Activated T-cell treated with anti-CD3 and anti-CD28 coated beads, Interleukin-2, amount 50 U/mL, for 1 hour (primary cell): ENCODE measurements at regions not wholly inside any gene's neighbourhood (a gene's known extent, or its start where the extent isn't known, plus 50 kb on each side); places are given as distances from the start of the nearest gene placed in this dataset.
"Not testable (repeated sequence)": the region's sequence is repeated elsewhere in the genome, so short reads cannot be mapped to it uniquely, and the experiment has no call there.

Experiments
- DNase-seq: peaks from one replicate; pipeline ENCODE4 v3.0.0-alpha.2; 2020

- DNase-seq, result not testable (repeated sequence)
Measured at GRCh38 chr1:185460723-185461122, 143.7 kb upstream of the IVNS1ABP start.

DNA sequence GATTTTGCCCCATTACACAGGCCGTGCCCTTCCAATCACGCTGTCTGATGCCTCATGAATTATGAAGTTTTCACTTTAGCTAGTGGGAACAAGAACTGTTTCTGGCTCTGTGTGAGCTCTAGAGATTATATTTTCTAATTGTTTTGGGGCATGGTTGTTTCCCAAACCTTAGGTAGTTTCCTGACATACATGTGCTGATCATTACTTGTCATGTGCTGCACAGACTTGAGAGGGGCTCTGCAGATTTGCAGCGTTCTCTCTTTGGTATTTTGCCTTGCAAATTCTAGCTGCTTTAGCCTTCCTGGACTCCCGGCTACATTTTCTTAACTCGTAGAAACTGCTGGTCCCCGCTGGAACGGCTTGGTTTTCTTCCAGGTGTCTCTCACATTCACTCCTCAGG is 142.1 kb upstream of the IVNS1ABP start:
- DNase-seq, result no peak

DNA sequence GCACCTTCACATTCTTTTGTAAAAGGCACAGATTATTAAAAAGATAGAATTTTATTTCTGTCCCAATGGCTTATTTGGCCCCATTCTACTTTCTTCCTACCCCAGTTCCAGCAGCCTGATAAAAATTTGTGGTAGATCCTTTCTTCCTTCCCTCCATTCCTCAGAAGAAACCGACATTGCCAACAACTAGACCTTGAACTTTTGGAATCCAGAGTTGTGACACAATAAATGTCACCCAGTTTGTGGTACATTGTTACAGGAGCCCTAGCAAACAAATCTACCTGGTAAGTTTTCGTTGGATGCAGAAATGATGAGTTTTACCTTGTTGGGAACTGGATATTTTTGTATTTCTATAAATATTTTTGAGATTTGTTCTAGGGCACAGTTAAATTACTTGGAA is 141.6 kb upstream of the IVNS1ABP start:
- DNase-seq, result no peak

- DNase-seq, result no peak
Measured at GRCh38 chr1:185453496-185454192, 136.6 kb upstream of the IVNS1ABP start.

DNA sequence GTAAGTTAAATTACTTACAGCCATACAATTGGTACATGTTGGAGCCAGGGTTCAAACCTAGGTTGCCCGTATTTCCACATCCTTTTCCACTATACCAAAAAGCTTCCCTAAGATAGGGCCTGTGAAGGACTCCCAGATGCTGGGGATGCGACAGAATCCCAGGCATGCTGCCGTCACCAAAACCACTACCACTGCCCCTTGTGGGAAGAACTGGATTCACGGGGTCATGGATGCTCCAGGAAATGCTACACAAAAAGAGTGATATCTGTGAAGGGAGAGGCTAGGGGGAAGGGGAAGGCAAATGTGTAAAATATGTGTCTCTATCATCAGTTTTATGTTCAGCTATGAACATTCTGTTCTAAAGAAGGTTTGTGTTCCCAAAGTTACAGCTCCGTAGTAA is 133.9 kb upstream of the IVNS1ABP start:
- DNase-seq, result no peak

DNA sequence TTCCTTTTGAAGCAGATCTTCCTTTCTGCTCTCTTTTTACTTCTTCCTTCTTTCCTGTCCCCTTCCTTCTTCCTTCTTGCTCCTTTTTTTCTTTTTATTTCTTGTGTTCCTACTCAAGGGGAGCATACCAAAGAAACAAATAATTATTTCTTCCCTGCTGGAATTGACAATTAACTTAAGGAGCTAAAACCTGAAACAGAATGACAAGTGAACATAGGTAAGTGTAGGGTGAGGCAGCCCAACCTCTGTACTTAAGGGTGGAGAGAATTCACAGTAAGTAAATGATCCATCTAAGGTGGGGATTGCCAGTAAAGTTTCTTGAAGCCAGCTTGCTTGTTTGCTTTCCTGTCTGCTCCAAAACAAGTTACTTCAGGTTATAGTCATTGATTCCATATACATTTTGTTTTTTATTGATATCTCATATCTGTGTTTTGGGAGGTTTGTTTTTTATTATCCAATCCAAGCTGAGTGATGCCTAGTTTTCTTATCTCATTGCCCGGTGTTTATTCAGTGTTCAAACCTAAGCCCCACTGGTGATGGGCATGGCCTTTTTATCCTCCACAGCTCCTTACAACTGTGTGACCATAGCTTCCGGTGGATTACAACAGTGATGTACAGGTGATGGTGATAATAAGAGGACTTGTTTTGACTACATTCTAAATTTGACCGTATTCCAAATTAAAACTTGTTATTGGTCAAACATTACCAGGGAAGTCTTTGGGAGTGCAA is 133.2 kb upstream of the IVNS1ABP start:
- no peak for DNase-seq

DNA sequence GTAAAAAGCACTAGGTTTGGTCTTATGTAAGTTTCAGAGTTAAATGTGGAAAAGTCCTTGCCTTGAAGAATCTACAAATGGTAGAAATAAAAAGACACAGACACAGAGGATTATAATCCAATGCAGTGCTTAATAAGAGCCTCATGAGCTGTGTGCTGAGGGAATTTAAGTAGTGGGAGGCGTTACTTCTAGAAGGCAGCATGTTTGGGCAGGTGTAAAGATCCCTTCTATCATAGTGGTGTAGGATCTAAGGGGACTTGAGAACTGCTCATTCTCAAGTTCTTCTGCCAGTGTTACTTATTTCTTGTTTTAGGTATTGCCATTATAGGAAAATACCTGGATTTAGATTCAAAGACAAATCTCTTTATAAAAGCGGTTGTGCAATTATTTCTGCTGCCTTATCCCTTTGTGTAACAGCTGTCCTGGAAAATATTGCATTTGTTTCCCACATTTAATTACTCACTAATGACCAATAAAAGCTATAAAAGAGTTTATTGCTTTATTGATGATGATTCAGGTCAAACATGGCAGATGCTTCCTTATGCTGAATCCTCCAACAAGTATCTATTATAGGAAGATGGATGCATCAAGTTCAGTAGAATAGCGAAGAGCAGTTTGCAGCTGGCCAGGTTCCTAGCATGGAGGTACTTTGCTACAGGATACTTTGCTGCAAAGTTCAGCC is 132.5 kb upstream of the IVNS1ABP start:
- DNase-seq, result no peak

GRCh38 chr1:185448591-185449186 is 131.6 kb upstream of the IVNS1ABP start:
- DNase-seq, result no peak

DNA sequence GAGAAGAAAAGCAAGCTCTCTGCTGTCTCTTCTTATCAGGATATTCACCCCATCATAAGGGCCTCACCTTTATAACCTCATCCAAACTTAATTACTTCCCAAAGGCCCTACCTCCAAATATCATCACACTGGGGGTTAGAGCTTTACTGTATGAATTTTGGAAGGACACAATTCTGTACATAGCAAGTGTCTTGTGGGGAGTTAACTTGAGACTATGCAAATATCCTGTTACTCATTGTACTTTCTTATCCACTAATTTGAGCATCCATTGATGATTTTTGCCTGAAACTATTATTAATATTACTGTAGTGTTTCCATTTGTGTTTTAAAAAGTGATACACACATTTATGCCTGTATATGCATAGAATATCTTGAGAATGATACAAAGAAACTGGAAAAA is 129.1 kb upstream of the IVNS1ABP start:
- no peak for DNase-seq

- DNase-seq, result no peak
Measured at GRCh38 chr1:185445594-185445993, 128.6 kb upstream of the IVNS1ABP start.

- no peak for DNase-seq
Measured at GRCh38 chr1:185444676-185445075, 127.6 kb upstream of the IVNS1ABP start.

GRCh38 chr1:185442050-185442449 is 125.0 kb upstream of the IVNS1ABP start:
- no peak for DNase-seq

GRCh38 chr1:185441605-185442004 is 124.6 kb upstream of the IVNS1ABP start:
- DNase-seq, result no peak

GRCh38 chr1:185440877-185441276 is 123.8 kb upstream of the IVNS1ABP start:
- DNase-seq, result no peak

DNA sequence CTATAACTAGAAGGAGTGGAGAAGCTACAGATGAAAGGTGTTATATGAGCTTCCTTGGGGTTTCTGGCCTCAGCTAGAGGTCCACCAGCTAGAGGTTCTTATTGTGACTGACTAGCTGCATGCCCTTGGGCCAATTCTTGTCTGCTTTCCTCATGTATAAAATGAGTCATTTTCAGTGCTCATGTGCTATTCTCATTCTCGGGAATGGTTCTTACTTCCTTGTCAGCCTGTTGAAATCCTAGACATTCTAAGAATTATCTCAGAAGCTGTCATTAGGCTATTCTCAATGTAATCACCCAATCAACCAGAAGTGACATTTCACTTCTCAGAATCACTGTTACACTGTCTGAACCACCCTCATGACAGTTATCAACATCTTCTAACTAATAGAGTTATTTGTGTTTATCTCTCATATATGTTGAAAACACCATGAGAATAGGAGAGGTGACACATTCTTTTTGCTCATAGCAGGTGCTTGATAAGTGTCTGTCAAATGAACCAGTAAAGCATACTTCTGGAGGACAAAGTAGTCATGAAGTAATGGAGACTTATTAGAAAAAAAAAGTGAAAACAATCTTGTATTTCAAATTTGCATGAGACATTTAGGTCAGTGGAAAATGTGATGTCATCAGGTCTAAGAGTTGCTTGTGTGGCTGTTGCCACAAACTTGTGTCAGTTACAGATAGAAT is 122.8 kb upstream of the IVNS1ABP start:
- no peak for DNase-seq

GRCh38 chr1:185438936-185439335 is 121.9 kb upstream of the IVNS1ABP start:
- DNase-seq, result no peak

- DNase-seq, result no peak
Measured at GRCh38 chr1:185435696-185436379, 118.8 kb upstream of the IVNS1ABP start.

DNA sequence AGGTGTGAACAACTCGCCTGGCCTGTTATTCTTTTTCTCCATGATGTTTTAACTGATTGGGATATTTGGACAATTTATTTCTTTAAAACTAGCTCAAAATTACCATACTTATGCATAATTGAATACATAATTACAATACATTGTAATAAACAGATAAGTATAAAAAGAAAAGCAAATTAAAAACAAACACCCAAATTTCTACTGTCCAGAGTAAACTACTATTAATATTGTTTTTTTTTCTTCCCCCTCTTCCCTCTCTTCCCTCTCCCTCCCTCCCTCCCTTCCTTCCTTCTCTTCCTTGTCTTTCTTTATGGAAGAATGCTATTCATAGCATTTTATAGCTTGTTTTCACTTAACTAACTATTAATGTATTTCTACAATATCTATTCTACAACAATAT is 117.7 kb upstream of the IVNS1ABP start:
- no peak for DNase-seq

DNA sequence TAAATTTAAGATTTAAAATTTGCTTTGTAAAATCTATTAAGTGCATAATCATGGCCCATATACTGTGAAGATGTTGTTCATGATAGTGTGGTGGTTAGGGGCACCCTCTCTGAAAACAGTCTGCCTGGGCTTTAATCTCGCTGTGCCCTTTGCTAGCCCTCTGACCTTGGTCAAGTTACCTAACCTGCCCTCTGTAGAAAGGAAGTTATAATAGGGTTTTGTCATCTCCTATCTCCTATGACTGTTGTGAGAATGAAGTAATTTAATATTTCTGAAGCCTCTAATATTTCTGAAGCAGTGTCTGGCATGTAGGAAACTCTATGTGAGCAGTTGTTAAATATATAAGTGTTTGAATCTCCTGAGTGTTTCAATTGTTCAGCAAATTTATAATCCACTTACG is 116.6 kb upstream of the IVNS1ABP start:
- DNase-seq, result no peak

DNA sequence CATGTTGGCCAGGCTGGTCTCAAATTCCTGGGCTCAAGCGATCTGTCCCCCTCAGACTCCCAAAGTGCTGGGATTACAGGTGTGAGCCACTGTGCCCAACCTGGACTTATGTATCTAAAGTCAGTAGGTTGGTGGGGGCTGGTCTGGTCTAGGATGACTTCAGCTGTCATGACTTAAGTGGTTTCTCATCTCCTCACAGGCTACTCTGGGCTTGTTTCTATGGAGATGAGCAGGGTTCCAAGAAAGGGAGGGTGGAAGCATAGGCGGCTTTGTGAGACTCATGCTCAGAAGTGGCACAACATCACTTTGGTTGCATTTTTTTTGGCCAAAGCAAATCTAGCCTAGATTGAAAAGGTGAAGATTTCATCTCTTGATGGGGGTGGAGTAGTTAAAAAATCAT is 115.9 kb upstream of the IVNS1ABP start:
- no peak for DNase-seq

DNA sequence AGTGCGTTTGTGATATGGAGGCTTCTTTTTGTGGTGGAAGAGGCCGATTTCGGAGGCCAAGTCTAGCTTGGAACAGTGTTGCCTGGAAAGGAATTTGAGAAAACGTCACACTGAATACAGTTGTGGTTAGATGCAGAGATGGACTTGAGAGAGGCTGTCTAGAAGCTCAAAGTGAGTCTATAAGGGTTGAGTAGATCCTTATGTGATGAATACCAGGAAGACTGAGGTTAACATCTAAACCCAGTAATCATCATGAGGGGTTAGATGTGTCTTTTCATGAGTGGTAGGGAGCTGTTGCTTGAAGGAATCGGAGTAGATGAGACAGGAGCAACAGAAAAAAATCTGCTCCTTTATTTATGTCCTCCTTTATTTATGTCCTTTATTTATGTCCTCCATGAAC is 114.6 kb upstream of the IVNS1ABP start:
- no peak for DNase-seq

GRCh38 chr1:185429668-185430067 is 112.6 kb upstream of the IVNS1ABP start:
- not testable (repeated sequence) for DNase-seq
